MM.1S (cell line): ENCODE measurements at regions not wholly inside any gene's neighbourhood (a gene's known extent, or its start where the extent isn't known, plus 50 kb on each side); places are given as distances from the start of the nearest gene placed in this dataset.

Experiments
- DNase-seq: peaks from one replicate; pipeline ENCODE4 v3.0.0-alpha.2; 2015
- H2AFZ ChIP-seq: fragments of 300-600 bp; sonication (generic); 2 replicates; pipeline ENCODE4 v1.6.0; 2016; ENCODE audit warnings: antibody characterized with exemption, low read length
- H3F3A ChIP-seq: fragments of 300-600 bp; sonication (generic); 2 replicates; pipeline ENCODE4 v1.6.1; 2016; ENCODE audit warnings: mild to moderate bottlenecking, antibody characterized with exemption, low read length, moderate library complexity, mixed read lengths; ENCODE audit not compliant: insufficient read depth
- H3K27ac ChIP-seq: fragments of 300-600 bp; sonication (generic); 2 replicates; pipeline ENCODE4 v1.5.1; 2016; ENCODE audit warnings: mild to moderate bottlenecking, low read length
- H3K27me3 ChIP-seq: fragments of 300-600 bp; sonication (generic); replicated peaks from 2 replicates; pipeline ENCODE4 v1.6.0; 2016; ENCODE audit warnings: low read length; ENCODE audit not compliant: insufficient read depth
- H3K36me3 ChIP-seq: fragments of 300-600 bp; sonication (generic); replicated peaks from 2 replicates; pipeline ENCODE4 v1.6.1; 2016; ENCODE audit warnings: mild to moderate bottlenecking, low read length, mixed read lengths; ENCODE audit not compliant: insufficient read depth
- H3K4me1 ChIP-seq: fragments of 300-600 bp; sonication (generic); 2 replicates; pipeline ENCODE4 v1.6.1; 2016; ENCODE audit warnings: low read length, mixed read lengths
- H3K4me2 ChIP-seq: fragments of 300-600 bp; sonication (generic); 2 replicates; pipeline ENCODE4 v1.6.0; 2016; ENCODE audit warnings: low read depth, low read length
- H3K4me3 ChIP-seq: fragments of 300-600 bp; sonication (generic); 2 replicates; pipeline ENCODE4 v1.5.1; 2016; ENCODE audit warnings: low read length, mixed read lengths
- H3K79me2 ChIP-seq: fragments of 300-600 bp; sonication (generic); 2 replicates; pipeline ENCODE4 v1.6.1; 2016; ENCODE audit warnings: mixed run types, low read length, mixed read lengths
- H3K9ac ChIP-seq: fragments of 300-600 bp; sonication (generic); 2 replicates; pipeline ENCODE4 v1.6.1; 2016; ENCODE audit warnings: low read length, mixed read lengths
- H3K9me2 ChIP-seq: fragments of 300-600 bp; sonication (generic); replicated peaks from 2 replicates; pipeline ENCODE4 v1.6.1; 2016; ENCODE audit warnings: mild to moderate bottlenecking, low read length, mixed read lengths; ENCODE audit not compliant: insufficient read depth
- H3K9me3 ChIP-seq: fragments of 300-600 bp; sonication (generic); replicated peaks from 2 replicates; pipeline ENCODE4 v1.6.1; 2016; ENCODE audit warnings: mild to moderate bottlenecking, low read length, mixed read lengths; ENCODE audit not compliant: insufficient read depth
- H4K20me1 ChIP-seq: fragments of 300-600 bp; sonication (generic); 2 replicates; pipeline ENCODE4 v1.6.1; 2016; ENCODE audit warnings: mild to moderate bottlenecking, low read length, moderate library complexity, mixed read lengths; ENCODE audit not compliant: insufficient read depth
- EZH2 ChIP-seq: fragments of 300-600 bp; sonication (generic); optimal IDR thresholded peaks from 2 replicates; pipeline ENCODE3; 2017; ENCODE audit warnings: low read depth, mild to moderate bottlenecking, antibody characterized with exemption, low read length, mixed read lengths
- EZH2phosphoT487 ChIP-seq: fragments of 300-600 bp; sonication (generic); IDR thresholded peaks from 2 replicates; pipeline ENCODE4 v1.6.1; 2018; ENCODE audit warnings: antibody characterized with exemption, low read length
- TF ChIP-seq, protein P1 (sequence below): fragments of 300-600 bp; sonication (generic); IDR thresholded peaks from 2 replicates; pipeline ENCODE4 v1.5.1; 2016; ENCODE audit warnings: antibody characterized with exemption, low read length, mixed read lengths

DNA sequence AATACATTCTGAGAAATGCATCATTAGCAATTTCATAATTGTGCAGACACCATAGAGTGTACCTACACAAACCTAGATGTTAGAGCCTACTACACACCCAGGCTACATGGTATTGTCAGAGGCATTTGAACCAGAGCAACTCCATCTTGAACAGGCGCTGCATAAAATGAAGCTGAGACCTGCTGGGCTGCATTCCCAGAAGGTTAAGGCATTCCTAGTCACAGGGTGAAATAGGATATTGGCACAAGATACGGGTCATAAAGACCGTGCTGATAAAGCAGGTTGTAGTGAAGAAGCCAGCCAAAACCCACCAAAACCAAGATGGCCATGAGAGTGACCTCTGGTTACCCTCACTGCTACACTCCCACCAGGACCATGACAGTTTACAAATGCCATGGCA lies 116.4 kb downstream of the LARP7 start:
- Histone ChIP-seq H4K20me1 (no peaks in the 10 kb centered on the region), H3K4me1 (no peaks in the 10 kb centered on the region), H2AFZ (no peak overlapping the region), H3K4me2 (no peak overlapping the region), H3K36me3 (no peaks in the 10 kb centered on the region), H3K9ac (no peak overlapping the region), H3K27me3 (no peaks in the 10 kb centered on the region), H3K9me3 (no peaks in the 10 kb centered on the region), H3K9me2 (no peaks in the 10 kb centered on the region), H3K79me2 (no peaks in the 10 kb centered on the region), H3K27ac (no peak overlapping the region), H3F3A (no peaks in the 10 kb centered on the region), H3K4me3 (no peak overlapping the region)
- DNase-seq = no peak
- TF ChIP-seq, protein P1, sequence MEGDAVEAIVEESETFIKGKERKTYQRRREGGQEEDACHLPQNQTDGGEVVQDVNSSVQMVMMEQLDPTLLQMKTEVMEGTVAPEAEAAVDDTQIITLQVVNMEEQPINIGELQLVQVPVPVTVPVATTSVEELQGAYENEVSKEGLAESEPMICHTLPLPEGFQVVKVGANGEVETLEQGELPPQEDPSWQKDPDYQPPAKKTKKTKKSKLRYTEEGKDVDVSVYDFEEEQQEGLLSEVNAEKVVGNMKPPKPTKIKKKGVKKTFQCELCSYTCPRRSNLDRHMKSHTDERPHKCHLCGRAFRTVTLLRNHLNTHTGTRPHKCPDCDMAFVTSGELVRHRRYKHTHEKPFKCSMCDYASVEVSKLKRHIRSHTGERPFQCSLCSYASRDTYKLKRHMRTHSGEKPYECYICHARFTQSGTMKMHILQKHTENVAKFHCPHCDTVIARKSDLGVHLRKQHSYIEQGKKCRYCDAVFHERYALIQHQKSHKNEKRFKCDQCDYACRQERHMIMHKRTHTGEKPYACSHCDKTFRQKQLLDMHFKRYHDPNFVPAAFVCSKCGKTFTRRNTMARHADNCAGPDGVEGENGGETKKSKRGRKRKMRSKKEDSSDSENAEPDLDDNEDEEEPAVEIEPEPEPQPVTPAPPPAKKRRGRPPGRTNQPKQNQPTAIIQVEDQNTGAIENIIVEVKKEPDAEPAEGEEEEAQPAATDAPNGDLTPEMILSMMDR = no peak
- TF ChIP-seq EZH2 = no peak
- no peak for TF ChIP-seq EZH2phosphoT487

DNA sequence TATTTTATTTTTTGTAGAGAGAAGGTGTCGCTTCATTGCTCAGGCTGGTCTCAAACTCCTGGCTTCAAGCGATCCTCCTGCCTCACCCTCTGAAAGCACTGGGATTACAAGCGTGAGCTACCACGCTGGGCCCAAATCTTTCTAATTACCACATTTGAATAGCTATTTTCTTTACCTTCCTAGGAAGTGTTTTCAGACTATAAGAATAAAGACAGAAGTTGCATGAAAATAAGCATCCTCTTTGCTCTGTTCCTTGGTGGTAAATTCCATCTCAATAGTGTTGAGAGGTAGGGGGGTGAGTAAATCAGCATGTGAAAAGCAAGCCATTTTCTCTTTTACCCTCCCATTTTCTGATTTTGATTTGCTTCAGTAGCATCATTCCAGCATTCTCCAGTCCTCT lies 122.4 kb downstream of the LARP7 start:
- Histone ChIP-seq H3K9me3 (no peaks in the 10 kb centered on the region), H3K9ac (no peak overlapping the region), H3K9me2 (no peaks in the 10 kb centered on the region), H3F3A (no peaks in the 10 kb centered on the region), H3K27me3 (no peaks in the 10 kb centered on the region), H3K79me2 (no peaks in the 10 kb centered on the region), H3K4me1 (no peaks in the 10 kb centered on the region), H3K27ac (no peak overlapping the region), H3K4me2 (no peak overlapping the region), H3K36me3 (no peaks in the 10 kb centered on the region), H3K4me3 (no peak overlapping the region), H2AFZ (no peak overlapping the region), H4K20me1 (no peaks in the 10 kb centered on the region)
- TF ChIP-seq EZH2 = no peak
- DNase-seq = no peak

DNA sequence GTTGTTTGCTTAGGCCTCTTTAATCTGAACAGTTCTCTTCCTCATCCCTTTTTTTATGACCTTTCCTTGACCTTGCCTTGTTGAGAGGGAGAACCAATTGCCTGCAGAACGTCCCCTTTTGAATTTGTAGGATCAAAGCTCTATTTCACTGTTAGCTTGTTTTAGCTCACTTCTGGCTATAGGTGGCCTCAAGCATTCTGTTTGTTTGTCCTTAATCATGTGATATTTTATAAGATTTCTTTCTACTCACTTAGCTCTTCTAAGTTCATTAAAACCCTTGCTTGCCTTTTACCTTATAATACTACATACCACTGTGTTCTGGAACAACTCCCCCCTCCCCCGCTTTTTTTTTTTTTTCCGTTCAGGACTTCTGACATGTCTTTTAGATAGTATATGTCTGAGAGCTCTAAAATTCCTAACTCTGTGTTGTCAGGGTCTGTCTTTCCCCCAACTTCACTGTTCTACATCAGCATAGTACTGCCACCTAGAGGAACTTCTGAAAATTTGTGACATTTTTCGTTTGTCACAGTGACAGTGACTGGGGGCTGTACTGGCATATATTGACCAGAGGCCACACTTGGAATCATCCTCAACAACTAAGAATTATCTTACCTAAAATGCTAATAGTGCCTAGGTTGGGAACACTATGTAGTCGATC lies 128.5 kb downstream of the LARP7 start:
- Histone ChIP-seq H3K4me1 (no peaks in the 10 kb centered on the region), H3K27me3 (no peaks in the 10 kb centered on the region), H2AFZ (no peak overlapping the region), H3K4me2 (no peak overlapping the region), H4K20me1 (no peaks in the 10 kb centered on the region), H3K36me3 (no peaks in the 10 kb centered on the region), H3K9me2 (no peaks in the 10 kb centered on the region), H3K27ac (no peak overlapping the region), H3K9ac (no peak overlapping the region), H3K9me3 (no peaks in the 10 kb centered on the region), H3K4me3 (no peak overlapping the region), H3K79me2 (no peaks in the 10 kb centered on the region), H3F3A (no peaks in the 10 kb centered on the region)
- DNase-seq = peak; percentile 46
- TF ChIP-seq, protein P1 = peak; percentile 61
- TF ChIP-seq EZH2 = no peak
- TF ChIP-seq EZH2phosphoT487 = no peak

DNA sequence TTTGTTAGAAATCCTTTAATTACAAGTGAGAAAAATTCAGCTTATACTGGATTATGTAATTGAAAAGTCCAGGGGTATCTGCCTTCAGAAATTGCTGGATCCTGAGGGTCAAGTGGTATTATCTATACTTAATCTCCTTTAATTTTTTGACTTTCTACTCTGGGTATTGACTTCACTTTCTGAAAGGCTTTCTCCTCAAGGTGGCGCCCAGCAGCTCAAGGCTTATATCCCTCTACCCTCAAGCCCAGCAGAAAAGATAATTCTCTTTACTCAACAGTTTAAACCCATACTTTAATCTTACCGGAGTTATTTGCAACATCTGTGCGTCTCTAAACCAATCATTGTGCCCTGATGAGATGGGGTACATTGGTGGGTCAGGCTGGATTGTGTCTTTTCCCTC lies 129.5 kb downstream of the LARP7 start:
- TF ChIP-seq, protein P1 = peak; percentile 27
- no peak for TF ChIP-seq EZH2phosphoT487
- peak; percentile 27 for DNase-seq
- Histone ChIP-seq H3K36me3 (no peaks in the 10 kb centered on the region), H3K4me1 (no peaks in the 10 kb centered on the region), H3K27me3 (no peaks in the 10 kb centered on the region), H3K9me2 (no peaks in the 10 kb centered on the region), H3K27ac (no peak overlapping the region), H3K9ac (no peak overlapping the region), H3K9me3 (no peaks in the 10 kb centered on the region), H3K4me3 (no peak overlapping the region), H3K4me2 (no peak overlapping the region), H2AFZ (no peak overlapping the region), H4K20me1 (no peaks in the 10 kb centered on the region), H3K79me2 (no peaks in the 10 kb centered on the region), H3F3A (no peaks in the 10 kb centered on the region)
